Ovary (tissue), 3 donors: ENCODE measurements at regions not wholly inside any gene's neighbourhood (a gene's known extent, or its start where the extent isn't known, plus 50 kb on each side); places are given as distances from the start of the nearest gene placed in this dataset.

Source experiments
- EP300 ChIP-seq: sonication (generic); formaldehyde crosslinking; IDR thresholded peaks from one replicate; pipeline ENCODE4 v1.6.1; 2017; ENCODE audit warnings: antibody characterized with exemption
- TF ChIP-seq, protein P1 (sequence below), 3 donors: fragments of 450-650 bp in 2 of 3; fragments of 200-600 bp in 1 of 3; IDR thresholded peaks; one replicate each; pipeline versions ENCODE4 v1.5.1 to v1.8.0; 2016 to 2022; ENCODE audit warnings: antibody characterized with exemption in 3 of 3, mild to moderate bottlenecking in 1 of 3
- donor health status: DM: no; HTN: no; CAD: no.

DNA sequence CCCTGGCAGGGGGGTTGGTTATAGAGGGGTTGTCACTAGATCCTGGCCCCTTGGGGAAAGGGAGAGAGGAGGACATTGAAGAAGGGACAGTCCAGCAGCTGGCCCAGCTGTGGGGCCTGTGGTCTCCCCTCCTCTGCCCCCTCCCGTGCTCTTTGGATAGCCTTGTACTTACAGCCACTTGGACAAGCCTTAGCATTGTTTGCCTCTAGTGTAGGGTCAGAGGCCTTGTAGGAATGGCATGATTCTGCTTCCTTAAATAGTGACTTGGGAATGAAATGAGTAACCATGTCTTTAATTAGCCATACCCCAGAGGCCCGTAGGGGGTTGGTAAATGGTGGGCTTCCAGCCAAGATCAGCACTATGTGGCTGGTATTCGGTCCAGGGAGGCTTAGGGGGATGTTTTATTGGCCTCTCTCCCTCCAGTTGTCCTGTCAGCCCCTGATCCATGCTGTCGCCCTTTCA lies 230.6 kb downstream of the PTTG2 start:
- TF ChIP-seq, protein P1, sequence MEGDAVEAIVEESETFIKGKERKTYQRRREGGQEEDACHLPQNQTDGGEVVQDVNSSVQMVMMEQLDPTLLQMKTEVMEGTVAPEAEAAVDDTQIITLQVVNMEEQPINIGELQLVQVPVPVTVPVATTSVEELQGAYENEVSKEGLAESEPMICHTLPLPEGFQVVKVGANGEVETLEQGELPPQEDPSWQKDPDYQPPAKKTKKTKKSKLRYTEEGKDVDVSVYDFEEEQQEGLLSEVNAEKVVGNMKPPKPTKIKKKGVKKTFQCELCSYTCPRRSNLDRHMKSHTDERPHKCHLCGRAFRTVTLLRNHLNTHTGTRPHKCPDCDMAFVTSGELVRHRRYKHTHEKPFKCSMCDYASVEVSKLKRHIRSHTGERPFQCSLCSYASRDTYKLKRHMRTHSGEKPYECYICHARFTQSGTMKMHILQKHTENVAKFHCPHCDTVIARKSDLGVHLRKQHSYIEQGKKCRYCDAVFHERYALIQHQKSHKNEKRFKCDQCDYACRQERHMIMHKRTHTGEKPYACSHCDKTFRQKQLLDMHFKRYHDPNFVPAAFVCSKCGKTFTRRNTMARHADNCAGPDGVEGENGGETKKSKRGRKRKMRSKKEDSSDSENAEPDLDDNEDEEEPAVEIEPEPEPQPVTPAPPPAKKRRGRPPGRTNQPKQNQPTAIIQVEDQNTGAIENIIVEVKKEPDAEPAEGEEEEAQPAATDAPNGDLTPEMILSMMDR (IDR thresholded peaks at IDR 0.05) = no peak
- no peak for TF ChIP-seq EP300
